ENCODE measurements at regions not wholly inside any gene's neighbourhood (a gene's known extent, or its start where the extent isn't known, plus 50 kb on each side); places are given as distances from the start of the nearest gene placed in this dataset.

DNA sequence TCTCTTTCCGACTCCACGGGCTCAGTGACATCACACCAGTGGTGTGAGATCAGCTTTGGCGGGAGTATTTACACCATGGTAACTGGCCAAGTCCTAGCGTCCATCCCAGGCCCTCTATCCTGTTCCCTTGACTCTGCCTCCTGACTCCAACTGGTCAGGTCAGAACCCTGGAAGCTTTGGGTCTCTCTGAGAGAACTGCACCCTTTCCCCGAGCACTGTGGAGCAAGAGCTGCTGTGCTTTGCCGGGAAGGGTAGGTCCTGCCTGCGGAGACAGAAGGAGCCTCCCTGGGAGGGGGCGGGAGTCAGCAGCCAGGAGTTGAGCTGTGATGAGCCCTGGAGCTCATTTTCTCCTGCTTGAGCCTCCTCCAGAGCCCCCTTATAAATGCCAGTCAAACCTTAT lies 212.1 kb upstream of the TNRC6C start:
- Mint-ChIP-seq H3K36me3 (ENCODE audit: low read depth) (no peaks in the 10 kb centered on the region), H3K9me3 (peaks cover 6% of the 10 kb centered on the region), H3K4me1 (ENCODE audit: low read depth) (no peaks in the 10 kb centered on the region), H3K4me3 (no peak overlapping the region), H3K27me3 (no peaks in the 10 kb centered on the region), H3K27ac (no peak overlapping the region)
- DNase-seq: no peak

- Mint-ChIP-seq H3K4me1 (ENCODE audit: low read depth) (no peaks in the 10 kb centered on the region), H3K4me3 (no peak overlapping the region), H3K27ac (no peak overlapping the region), H3K9me3 (peaks cover 6% of the 10 kb centered on the region), H3K27me3 (no peaks in the 10 kb centered on the region), H3K36me3 (ENCODE audit: low read depth) (no peaks in the 10 kb centered on the region)
- no peak for DNase-seq
These were observed 211.5 kb upstream of the TNRC6C start for GRCh38 chr17:77746896-77747554.

- no peak overlapping the region for H3K4me3 Mint-ChIP-seq
- no peaks in the 10 kb centered on the region for H3K4me1 Mint-ChIP-seq (ENCODE audit: low read depth)
- H3K9me3 Mint-ChIP-seq: peaks cover 6% of the 10 kb centered on the region
- no peak for DNase-seq
- no peaks in the 10 kb centered on the region for H3K36me3 Mint-ChIP-seq (ENCODE audit: low read depth)
- H3K27me3 Mint-ChIP-seq: no peaks in the 10 kb centered on the region
- no peak overlapping the region for H3K27ac Mint-ChIP-seq
These were observed 210.1 kb upstream of the TNRC6C start for GRCh38 chr17:77748436-77748835.

- Mint-ChIP-seq H3K4me1 (ENCODE audit: low read depth) (no peaks in the 10 kb centered on the region), H3K4me3 (no peak overlapping the region), H3K27me3 (no peaks in the 10 kb centered on the region), H3K27ac (no peak overlapping the region), H3K36me3 (ENCODE audit: low read depth) (no peaks in the 10 kb centered on the region), H3K9me3 (peaks cover 6% of the 10 kb centered on the region)
- no peak for DNase-seq
These were observed 209.2 kb upstream of the TNRC6C start for GRCh38 chr17:77749321-77749751.

GRCh38 chr17:77749989-77750388 lies 208.5 kb upstream of the TNRC6C start:
- no peaks in the 10 kb centered on the region for H3K27me3 Mint-ChIP-seq
- no peak for DNase-seq
- no peak overlapping the region for H3K4me3 Mint-ChIP-seq
- H3K4me1 Mint-ChIP-seq (ENCODE audit: low read depth): no peaks in the 10 kb centered on the region
- peaks cover 5% of the 10 kb centered on the region for H3K9me3 Mint-ChIP-seq
- no peak overlapping the region for H3K27ac Mint-ChIP-seq
- no peaks in the 10 kb centered on the region for H3K36me3 Mint-ChIP-seq (ENCODE audit: low read depth)

DNA sequence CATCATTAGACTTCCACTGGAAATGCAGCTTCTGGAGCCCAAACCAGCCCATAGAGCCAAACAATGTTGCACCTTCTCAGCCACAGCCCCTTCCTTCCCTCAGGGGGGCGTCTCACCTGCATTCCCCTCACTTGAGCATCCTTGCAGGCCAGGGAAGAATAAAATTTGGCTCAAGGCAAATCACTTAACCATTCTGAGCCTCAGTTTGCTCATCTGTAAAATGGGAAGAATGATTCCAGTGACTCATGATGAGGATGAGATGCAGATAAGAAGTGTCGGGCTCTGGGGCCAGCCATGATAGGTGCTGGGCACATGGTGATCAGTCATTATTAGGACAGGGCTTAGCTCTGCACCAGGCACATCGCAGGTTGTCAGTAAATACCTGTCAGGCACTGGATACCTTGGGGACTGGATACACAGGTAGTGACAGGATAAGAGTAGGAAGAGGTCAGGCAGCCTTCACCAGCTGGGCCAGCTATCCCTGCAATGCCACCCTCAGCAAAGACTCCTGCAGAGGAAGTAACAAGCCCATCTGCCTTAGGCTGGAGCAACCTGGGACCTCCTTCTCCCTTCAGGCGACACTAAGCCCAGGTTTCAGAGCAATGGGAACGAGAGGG lies 208.0 kb upstream of the TNRC6C start:
- Mint-ChIP-seq H3K27ac (no peak overlapping the region), H3K27me3 (no peaks in the 10 kb centered on the region), H3K9me3 (no peaks in the 10 kb centered on the region), H3K4me1 (ENCODE audit: low read depth) (no peaks in the 10 kb centered on the region), H3K36me3 (ENCODE audit: low read depth) (no peaks in the 10 kb centered on the region), H3K4me3 (no peak overlapping the region)
- DNase-seq: no peak

DNA sequence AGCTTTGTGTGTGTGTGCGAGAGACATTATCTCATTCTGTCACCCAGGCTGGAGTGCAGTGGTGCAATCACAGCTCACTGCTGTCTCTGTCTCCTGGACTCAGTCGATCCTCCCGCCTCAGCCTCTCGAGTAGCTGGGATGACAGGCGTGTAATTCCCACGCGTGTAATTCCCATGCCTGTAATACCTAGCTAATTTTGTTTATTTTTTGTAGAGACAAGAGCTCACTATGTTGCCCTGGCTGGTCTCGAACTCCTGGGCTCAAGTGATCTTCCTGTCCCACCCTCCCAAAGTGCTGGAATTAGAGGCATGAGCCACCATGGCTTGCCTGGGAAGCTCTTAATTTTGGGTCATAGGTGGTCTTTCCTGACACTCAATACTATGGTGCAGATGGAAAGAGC lies 205.3 kb upstream of the TNRC6C start:
- H3K27me3 Mint-ChIP-seq: no peaks in the 10 kb centered on the region

GRCh38 chr17:77753691-77754245 lies 204.7 kb upstream of the TNRC6C start:
- H3K27me3 Mint-ChIP-seq: no peaks in the 10 kb centered on the region
- H3K4me1 Mint-ChIP-seq (ENCODE audit: low read depth): no peaks in the 10 kb centered on the region
- H3K27ac Mint-ChIP-seq: no peak overlapping the region
- no peaks in the 10 kb centered on the region for H3K36me3 Mint-ChIP-seq (ENCODE audit: low read depth)
- DNase-seq: no peak
- H3K4me3 Mint-ChIP-seq: no peak overlapping the region
- H3K9me3 Mint-ChIP-seq: no peaks in the 10 kb centered on the region

More for the DNA sequence above, 205.3 kb upstream of the TNRC6C start:
- H3K4me3 Mint-ChIP-seq: no peak overlapping the region
- no peaks in the 10 kb centered on the region for H3K4me1 Mint-ChIP-seq (ENCODE audit: low read depth)
- H3K9me3 Mint-ChIP-seq: no peaks in the 10 kb centered on the region
- no peaks in the 10 kb centered on the region for H3K36me3 Mint-ChIP-seq (ENCODE audit: low read depth)
- no peak overlapping the region for H3K27ac Mint-ChIP-seq
- DNase-seq: no peak

DNA sequence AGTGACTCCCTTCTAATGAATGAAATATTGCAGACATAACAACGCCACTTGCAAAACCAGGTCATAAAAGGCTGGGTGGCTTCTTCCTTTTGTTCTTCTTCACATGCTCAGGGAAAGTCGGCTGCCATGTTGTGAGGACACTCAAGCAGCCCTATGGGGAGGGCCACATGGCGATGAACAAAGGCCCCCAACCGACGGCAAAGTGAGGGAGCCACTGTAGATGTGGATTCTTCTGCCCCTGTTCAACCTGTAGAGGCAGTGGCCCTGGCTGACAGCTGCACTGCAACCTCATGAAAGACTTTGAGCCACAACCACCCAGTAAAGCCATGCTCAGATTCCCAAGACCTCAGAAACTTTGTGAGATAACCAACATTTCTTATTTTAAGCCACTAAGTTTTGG lies 203.5 kb upstream of the TNRC6C start:
- Mint-ChIP-seq H3K4me3 (no peak overlapping the region), H3K27ac (no peak overlapping the region), H3K9me3 (no peaks in the 10 kb centered on the region), H3K27me3 (no peaks in the 10 kb centered on the region), H3K36me3 (ENCODE audit: low read depth) (no peaks in the 10 kb centered on the region), H3K4me1 (ENCODE audit: low read depth) (no peaks in the 10 kb centered on the region)
- no peak for DNase-seq

- no peak overlapping the region for H3K27ac Mint-ChIP-seq
- no peaks in the 10 kb centered on the region for H3K27me3 Mint-ChIP-seq
- no peaks in the 10 kb centered on the region for H3K4me1 Mint-ChIP-seq (ENCODE audit: low read depth)
- no peaks in the 10 kb centered on the region for H3K36me3 Mint-ChIP-seq (ENCODE audit: low read depth)
- H3K9me3 Mint-ChIP-seq: no peaks in the 10 kb centered on the region
- no peak for DNase-seq
- H3K4me3 Mint-ChIP-seq: no peak overlapping the region
These were observed 203.0 kb upstream of the TNRC6C start for GRCh38 chr17:77755410-77755963.

- no peaks in the 10 kb centered on the region for H3K9me3 Mint-ChIP-seq
- no peak overlapping the region for H3K4me3 Mint-ChIP-seq
- H3K27me3 Mint-ChIP-seq: no peaks in the 10 kb centered on the region
- DNase-seq: no peak
- H3K36me3 Mint-ChIP-seq (ENCODE audit: low read depth): no peaks in the 10 kb centered on the region
- H3K27ac Mint-ChIP-seq: no peak overlapping the region
- no peaks in the 10 kb centered on the region for H3K4me1 Mint-ChIP-seq (ENCODE audit: low read depth)
These were observed 202.5 kb upstream of the TNRC6C start for GRCh38 chr17:77756028-77756427.

DNA sequence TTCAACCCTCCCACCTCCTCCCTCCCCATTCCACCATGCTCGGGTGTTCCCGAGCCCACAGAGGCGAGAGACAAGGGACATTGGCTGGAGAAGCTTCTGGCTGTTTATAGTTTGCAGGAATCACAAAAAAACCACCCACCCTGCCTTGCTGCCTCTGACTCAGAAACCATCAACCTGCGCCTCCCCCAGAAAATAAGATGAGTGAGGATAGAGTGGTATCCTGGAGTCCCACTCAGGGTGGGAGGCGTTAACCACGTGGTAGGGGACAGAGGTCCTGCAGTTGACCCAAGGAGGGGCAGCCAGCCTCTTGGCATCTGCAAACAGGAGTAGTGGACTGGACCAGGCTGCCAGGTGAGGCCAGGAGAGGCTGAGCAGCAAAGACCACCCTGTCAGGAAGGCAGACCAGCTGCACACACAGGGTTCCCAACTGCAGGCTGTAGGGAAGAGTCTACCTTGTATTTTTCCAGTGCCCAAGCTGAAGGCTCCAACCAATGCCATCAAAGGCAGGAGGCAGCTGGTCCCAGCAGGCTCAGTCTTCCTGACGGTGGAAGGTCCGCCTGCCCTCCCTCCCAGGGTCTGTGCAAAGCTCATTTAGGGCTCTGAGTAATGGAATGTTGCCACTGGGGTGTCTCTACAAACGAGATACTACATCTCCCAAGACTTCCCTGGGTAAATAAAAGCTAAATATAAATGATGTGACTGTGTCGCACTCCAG lies 201.5 kb upstream of the TNRC6C start:
- no peaks in the 10 kb centered on the region for H3K4me1 Mint-ChIP-seq (ENCODE audit: low read depth)
- no peaks in the 10 kb centered on the region for H3K36me3 Mint-ChIP-seq (ENCODE audit: low read depth)
- no peak overlapping the region for H3K27ac Mint-ChIP-seq
- DNase-seq: no peak
- H3K9me3 Mint-ChIP-seq: no peaks in the 10 kb centered on the region
- H3K27me3 Mint-ChIP-seq: no peaks in the 10 kb centered on the region
- no peak overlapping the region for H3K4me3 Mint-ChIP-seq

- no peak overlapping the region for H3K4me3 Mint-ChIP-seq
- H3K27ac Mint-ChIP-seq: no peak overlapping the region
- no peaks in the 10 kb centered on the region for H3K27me3 Mint-ChIP-seq
- no peak for DNase-seq
- H3K9me3 Mint-ChIP-seq: no peaks in the 10 kb centered on the region
- H3K4me1 Mint-ChIP-seq (ENCODE audit: low read depth): no peaks in the 10 kb centered on the region
- H3K36me3 Mint-ChIP-seq (ENCODE audit: low read depth): no peaks in the 10 kb centered on the region
These were observed 201.0 kb upstream of the TNRC6C start for GRCh38 chr17:77757561-77757898.

DNA sequence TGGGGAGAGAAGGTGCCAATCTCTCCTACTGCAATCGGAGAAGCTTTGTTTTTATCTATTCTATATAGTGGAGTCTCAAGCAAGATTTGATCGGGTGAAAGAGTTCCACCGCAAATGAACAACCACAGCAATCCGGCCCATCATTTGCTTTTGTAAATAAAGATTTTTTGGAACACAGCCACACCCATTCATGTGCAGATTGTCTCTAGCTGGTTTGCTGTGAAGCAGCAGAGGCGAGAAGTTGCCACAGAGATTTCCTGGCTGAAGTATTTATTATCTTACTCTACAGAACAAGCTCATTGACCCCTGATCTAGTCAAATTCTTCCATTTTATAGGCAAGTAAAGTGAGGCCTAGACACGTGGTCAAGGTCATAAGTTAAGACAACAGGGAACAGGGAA lies 195.5 kb upstream of the TNRC6C start:
- Mint-ChIP-seq H3K27me3 (no peaks in the 10 kb centered on the region), H3K4me1 (ENCODE audit: low read depth) (no peaks in the 10 kb centered on the region), H3K36me3 (ENCODE audit: low read depth) (no peaks in the 10 kb centered on the region), H3K4me3 (no peak overlapping the region), H3K27ac (no peak overlapping the region), H3K9me3 (no peaks in the 10 kb centered on the region)
- no peak for DNase-seq

GRCh38 chr17:77763575-77763974 lies 194.9 kb upstream of the TNRC6C start:
- H3K4me1 Mint-ChIP-seq (ENCODE audit: low read depth): no peaks in the 10 kb centered on the region
- no peaks in the 10 kb centered on the region for H3K27me3 Mint-ChIP-seq
- no peak overlapping the region for H3K4me3 Mint-ChIP-seq
- no peaks in the 10 kb centered on the region for H3K9me3 Mint-ChIP-seq
- H3K36me3 Mint-ChIP-seq (ENCODE audit: low read depth): no peaks in the 10 kb centered on the region
- H3K27ac Mint-ChIP-seq: no peak overlapping the region
- DNase-seq: no peak

Measured in activated T-cell treated with anti-CD3 and anti-CD28 coated beads, Interleukin-2, amount 50 U/mL, for 24 hours (primary cell).